ENCODE measurements at regions not wholly inside any gene's neighbourhood (a gene's known extent, or its start where the extent isn't known, plus 50 kb on each side); places are given as distances from the start of the nearest gene placed in this dataset.

- DNase-seq = no peak
Measured at GRCh38 chr12:43294916-43295315, 257.1 kb downstream of the ADAMTS20 start.

GRCh38 chr12:43294147-43294546 is 257.9 kb downstream of the ADAMTS20 start:
- no peak for DNase-seq

- DNase-seq = no peak
Measured at GRCh38 chr12:43293396-43293795, 258.6 kb downstream of the ADAMTS20 start.

- DNase-seq = no peak
Measured at GRCh38 chr12:43292699-43293098, 259.3 kb downstream of the ADAMTS20 start.

- DNase-seq = no peak
Measured at GRCh38 chr12:43291516-43291915, 260.5 kb downstream of the ADAMTS20 start.

GRCh38 chr12:43290836-43291235 is 261.2 kb downstream of the ADAMTS20 start:
- DNase-seq = no peak

GRCh38 chr12:43289426-43289801 is 262.6 kb downstream of the ADAMTS20 start:
- DNase-seq = no peak

- DNase-seq = no peak
Measured at GRCh38 chr12:43288671-43289425, 263.2 kb downstream of the ADAMTS20 start.

- DNase-seq = no peak
Measured at GRCh38 chr12:43287706-43288383, 264.2 kb downstream of the ADAMTS20 start.

GRCh38 chr12:43286986-43287385 is 265.0 kb downstream of the ADAMTS20 start:
- no peak for DNase-seq

- DNase-seq = no peak
Measured at GRCh38 chr12:43285159-43285598, 266.8 kb downstream of the ADAMTS20 start.

- DNase-seq = no peak
Measured at GRCh38 chr12:43284486-43285158, 267.4 kb downstream of the ADAMTS20 start.

GRCh38 chr12:43283206-43283605 is 268.8 kb downstream of the ADAMTS20 start:
- DNase-seq = no peak

- peak; percentile 31 to 51 for DNase-seq
Measured at GRCh38 chr12:43282106-43282505, 269.9 kb downstream of the ADAMTS20 start.

GRCh38 chr12:43281563-43281962 is 270.4 kb downstream of the ADAMTS20 start:
- DNase-seq = peak; percentile 30 to 42

GRCh38 chr12:43278541-43278832 is 273.5 kb downstream of the ADAMTS20 start:
- DNase-seq = no peak

- DNase-seq = no peak
Measured at GRCh38 chr12:43277651-43278540, 274.1 kb downstream of the ADAMTS20 start.

GRCh38 chr12:43273467-43273866 is 278.5 kb downstream of the ADAMTS20 start:
- no peak for DNase-seq

- no peak for DNase-seq
Measured at GRCh38 chr12:43271659-43272058, 280.3 kb downstream of the ADAMTS20 start.

- DNase-seq = no peak
Measured at GRCh38 chr12:43267818-43268217, 284.2 kb downstream of the ADAMTS20 start.

- DNase-seq = no peak
Measured at GRCh38 chr12:43261701-43262100, 290.3 kb downstream of the ADAMTS20 start.

- DNase-seq = no peak
Measured at GRCh38 chr12:43255522-43256111, 296.4 kb downstream of the ADAMTS20 start.

- DNase-seq = no peak
Measured at GRCh38 chr12:43252585-43252984, 299.4 kb downstream of the ADAMTS20 start.

All from NCI-H1930 (cell line).